Body of pancreas (tissue), 4 donors: ENCODE measurements at regions not wholly inside any gene's neighbourhood (a gene's known extent, or its start where the extent isn't known, plus 50 kb on each side); places are given as distances from the start of the nearest gene placed in this dataset.
"Not testable (repeated sequence)": the region's sequence is repeated elsewhere in the genome, so short reads cannot be mapped to it uniquely, and the experiment has no call there.

Experiments used
- ATAC-seq: fragments of 150-250 bp; one replicate; pipeline ENCODE4 v1.9.1; 2016
- DNase-seq, 4 donors: peaks; one replicate each; pipeline ENCODE4 v3.0.0-alpha.2; 2019
- H3K27ac ChIP-seq, 4 donors: fragments of 200-600 bp; sonication (generic); 1 replicate in 3 of 4; 2 replicates in 1 of 4; pipeline versions ENCODE4 v1.5.1 to v1.6.1; 2016 to 2019; ENCODE audit warnings: mild to moderate bottlenecking in 1 of 4, mixed read lengths in 1 of 4, moderate library complexity in 1 of 4
- H3K27me3 ChIP-seq, 2 donors: fragments of 200-600 bp; sonication (generic); one replicate each; pipeline ENCODE4 v1.6.0; 2016; ENCODE audit warnings: mild to moderate bottlenecking in 1 of 2
- H3K36me3 ChIP-seq, 2 donors: fragments of 200-600 bp; sonication (generic); replicated peaks in 1 of 2; 2 replicates each; pipeline ENCODE4 v1.5.1; 2016; ENCODE audit warnings: low read depth in 2 of 2; ENCODE audit not compliant: insufficient read depth in 1 of 2
- H3K4me1 ChIP-seq: fragments of 200-600 bp; sonication (generic); one replicate; pipeline ENCODE4 v1.6.0; 2016
- H3K4me3 ChIP-seq, 2 donors: fragments of 200-600 bp; sonication (generic); 1 replicate in 1 of 2; 2 replicates in 1 of 2; pipeline ENCODE4 v1.5.1; 2016 to 2019
- H3K9me3 ChIP-seq, 3 donors: fragments of 200-600 bp; sonication (generic); 1 replicate in 2 of 3; 2 replicates in 1 of 3; pipeline ENCODE4 v1.5.1; 2016
- CTCF ChIP-seq, 7 experiments: fragments of 450-650 bp in 4 of 7; fragments of 200-600 bp in 3 of 7; sonication (generic) in 3 of 7; IDR thresholded peaks; one replicate each; pipeline ENCODE4 v1.5.1; 2016 to 2019; ENCODE audit warnings: antibody characterized with exemption in 7 of 7
- POLR2A ChIP-seq, 3 donors: fragments of 450-650 bp; IDR thresholded peaks; one replicate each; pipeline ENCODE4 v1.6.1; 2016; ENCODE audit warnings: antibody characterized with exemption in 3 of 3, mild to moderate bottlenecking in 2 of 3
- WGBS, 2 donors: methylation state at CpG; one replicate each; pipeline ENCODE4 v1.1.5; 2017; 5-methylcytosine and 5-hydroxymethylcytosine counted together
- intact Hi-C: fragments of 100-400 bp; cut with DNase I; formaldehyde crosslinking; loops from one replicate; pipeline ENCODE4 v1.15.1; 2023

DNA sequence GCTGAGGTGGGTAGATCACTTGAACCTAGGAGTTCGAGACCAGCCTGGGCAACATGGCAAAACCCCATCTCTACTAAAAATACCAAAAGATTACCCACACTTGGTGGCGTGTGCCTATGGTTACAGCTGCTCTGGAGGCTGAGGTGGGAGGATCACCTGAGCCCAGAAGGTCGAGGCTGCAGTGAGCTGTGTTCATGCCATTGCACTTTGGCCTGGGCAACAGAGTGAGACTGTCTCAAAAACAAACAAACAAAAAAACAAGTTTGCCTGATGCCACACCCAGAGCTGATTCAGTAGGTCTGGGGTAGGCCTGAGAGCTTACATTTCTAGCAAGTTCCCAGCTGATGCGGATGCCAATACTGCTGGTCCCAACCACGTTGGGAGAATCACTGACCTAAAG, 60.5 kb upstream of the HSPA9 start:
- ATAC-seq (no peak), DNase-seq (no peak)
- 80 to 83% methylated on average over 5 of the region's 5 CpGs for WGBS, 2 donors
- Histone ChIP-seq H3K27ac (no peak overlapping the region), H3K9me3 (no peaks in the 10 kb centered on the region), H3K27me3 (no peaks in the 10 kb centered on the region), H3K4me3 (no peak overlapping the region), H3K36me3 (no peaks in the 10 kb centered on the region), H3K4me1 (no peaks in the 10 kb centered on the region)
- TF ChIP-seq CTCF (IDR thresholded peaks at IDR 0.05) (no peak), POLR2A (IDR thresholded peaks at IDR 0.05) (no peak)
- intact Hi-C loops = no loop called here

DNA sequence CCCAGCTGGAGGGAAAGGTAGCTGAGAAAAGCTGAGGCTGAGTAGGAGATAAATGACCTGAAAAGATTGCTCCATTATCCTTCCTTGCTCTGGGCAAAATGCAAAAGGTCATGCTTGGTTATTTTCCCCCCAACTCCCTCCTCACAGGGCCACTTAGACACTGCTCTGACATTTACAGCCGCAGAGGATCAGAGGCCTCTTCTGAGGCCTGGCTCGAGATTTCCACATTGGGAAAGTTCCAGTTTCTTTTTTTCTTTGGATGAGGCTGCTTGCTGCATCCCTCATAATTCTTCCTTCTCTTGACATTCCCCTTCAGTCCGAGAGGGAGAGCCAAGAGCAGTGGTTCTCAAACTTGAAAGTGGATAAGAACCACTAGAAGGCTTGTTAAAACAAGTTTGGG, 60.1 kb upstream of the HSPA9 start:
- no peak for ATAC-seq
- H3K4me3 ChIP-seq = no peak overlapping the region
- H3K36me3 ChIP-seq = no peaks in the 10 kb centered on the region
- H3K4me1 ChIP-seq = no peaks in the 10 kb centered on the region
- 70 to 73% methylated on average over 3 of the region's 3 CpGs for WGBS, 2 donors
- no peak overlapping the region for H3K27ac ChIP-seq
- H3K9me3 ChIP-seq = no peaks in the 10 kb centered on the region
- H3K27me3 ChIP-seq = no peaks in the 10 kb centered on the region
- intact Hi-C loops = no loop called here
- DNase-seq = peak in 1 of 4 donors; percentile 26
- TF ChIP-seq CTCF (IDR thresholded peaks at IDR 0.05) = no peak
- no peak for TF ChIP-seq POLR2A (IDR thresholded peaks at IDR 0.05)

DNA sequence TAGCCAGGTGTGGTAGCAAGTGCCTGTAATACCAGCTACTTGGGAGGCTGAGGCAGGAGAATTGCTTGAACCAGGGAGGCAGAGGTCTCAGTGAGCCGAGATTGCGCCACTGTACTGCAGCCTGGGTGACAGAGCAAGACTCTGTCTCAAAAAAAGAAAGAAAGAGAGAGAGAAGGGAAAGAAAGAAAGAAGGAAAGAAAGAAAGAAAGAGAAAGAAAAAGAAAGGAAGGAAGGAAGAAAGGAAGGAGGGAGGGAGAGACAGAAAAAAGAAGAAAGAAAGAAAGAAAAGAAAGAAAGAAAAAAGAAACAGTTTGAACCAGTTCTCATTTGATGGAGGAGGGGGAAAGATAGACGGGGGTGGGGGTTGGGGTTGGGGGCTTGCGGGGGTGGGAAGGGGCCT, 59.6 kb upstream of the HSPA9 start:
- H3K9me3 ChIP-seq, ATAC-seq, H3K4me3 ChIP-seq, DNase-seq, H3K27ac ChIP-seq, H3K4me1 ChIP-seq, H3K27me3 ChIP-seq, intact Hi-C loops, H3K36me3 ChIP-seq: not testable (repeated sequence)
- WGBS, 2 donors = 73 to 75% methylated on average over 4 of the region's 4 CpGs

GRCh38 chr5:138632900-138633489, 57.8 kb upstream of the HSPA9 start:
- Histone ChIP-seq H3K36me3 (no peaks in the 10 kb centered on the region), H3K9me3 (no peaks in the 10 kb centered on the region), H3K27ac (no peak overlapping the region), H3K4me3 (no peak overlapping the region), H3K27me3 (no peaks in the 10 kb centered on the region), H3K4me1 (no peaks in the 10 kb centered on the region)
- WGBS, 2 donors = 47 to 49% methylated on average over 17 of the region's 17 CpGs
- TF ChIP-seq POLR2A (IDR thresholded peaks at IDR 0.05) (no peak), CTCF (IDR thresholded peaks at IDR 0.05) (peak in 6 of 7 experiments; percentile 15 to 54 (median 40))
- intact Hi-C loops = no loop called here
- DNase-seq (peak; percentile 49 to 74 (median 62)), ATAC-seq (peak; percentile 71)

- WGBS, 2 donors = 76 to 77% methylated on average over 3 to 5 of the region's 5 CpGs
- Histone ChIP-seq H3K9me3 (no peaks in the 10 kb centered on the region), H3K27me3 (no peaks in the 10 kb centered on the region), H3K4me3 (no peak overlapping the region), H3K4me1 (no peaks in the 10 kb centered on the region), H3K27ac (no peak overlapping the region), H3K36me3 (no peaks in the 10 kb centered on the region)
- DNase-seq (no peak), ATAC-seq (no peak)
- intact Hi-C loops = no loop called here
- no peak for TF ChIP-seq POLR2A (IDR thresholded peaks at IDR 0.05)
- no peak for TF ChIP-seq CTCF (IDR thresholded peaks at IDR 0.05)
Measured at GRCh38 chr5:138631096-138631928, 56.1 kb upstream of the HSPA9 start.
